Activated naive CD4-positive, alpha-beta T cell treated with Interleukin-2 at 50 U/mL for 16 hours (primary cell): ENCODE measurements at regions not wholly inside any gene's neighbourhood (a gene's known extent, or its start where the extent isn't known, plus 50 kb on each side); places are given as distances from the start of the nearest gene placed in this dataset.

Experiments used
- DNase-seq: peaks from one replicate; pipeline ENCODE4 v3.0.0-alpha.2; 2020

DNA sequence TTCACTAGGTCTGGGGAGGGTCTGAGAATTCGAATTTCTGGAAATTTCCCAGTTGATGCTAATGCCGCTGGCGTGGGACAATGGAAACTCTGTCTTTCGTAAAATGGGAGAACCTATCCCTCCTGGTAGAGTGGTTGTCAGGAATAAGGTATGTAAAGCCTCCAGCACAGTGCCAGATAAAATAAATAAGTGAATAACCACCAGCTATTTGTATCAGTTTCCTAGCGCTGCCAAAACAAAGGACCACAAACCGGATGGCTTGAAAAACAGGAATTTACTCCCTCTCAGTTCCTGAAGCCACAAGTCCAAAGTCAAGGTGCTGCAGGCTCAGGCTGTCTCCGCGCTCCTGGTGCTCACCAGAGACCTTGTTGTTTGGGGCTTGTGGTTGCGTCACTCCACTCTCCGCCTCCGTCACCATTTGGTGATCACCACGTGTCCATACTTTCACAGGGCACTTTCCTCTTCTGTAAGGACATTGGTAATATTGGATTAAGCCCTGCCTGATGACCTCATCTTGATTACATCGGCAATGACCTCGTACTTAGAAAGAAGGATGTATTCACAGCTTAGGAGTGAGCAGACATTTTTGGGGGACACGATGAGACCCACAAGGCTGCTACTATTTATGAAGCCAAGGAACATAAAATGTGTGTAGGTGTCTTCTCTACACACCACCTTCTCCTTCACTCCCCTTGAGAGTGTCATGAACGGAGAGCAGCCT, 428.5 kb downstream of the IRS2 start:
- no peak for DNase-seq

DNA sequence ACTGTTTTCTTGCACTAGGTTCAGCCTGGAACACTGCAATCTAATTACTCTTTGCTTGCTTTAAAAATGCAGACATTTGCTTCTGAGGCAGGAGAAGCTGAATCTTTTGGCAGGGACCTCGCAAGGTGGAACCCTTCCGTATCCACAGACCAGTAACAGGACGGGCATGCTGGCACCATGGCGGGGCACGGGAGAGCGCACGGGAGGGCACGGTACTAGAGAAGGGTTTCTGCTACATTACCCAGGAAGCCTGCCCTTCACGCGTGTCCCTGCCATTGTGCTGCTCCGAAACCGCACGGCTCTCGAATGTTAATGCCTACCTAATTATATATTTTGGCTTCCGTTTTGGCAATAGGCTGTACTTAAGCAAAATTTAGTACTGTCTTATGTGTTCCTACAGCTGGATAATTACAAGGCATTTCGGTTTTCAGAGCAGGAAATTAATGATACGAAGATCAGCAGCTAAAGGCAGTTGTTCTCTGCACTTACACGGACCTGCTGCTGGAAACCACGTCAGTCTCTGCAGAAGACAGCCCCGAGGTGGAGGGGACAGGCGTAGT, 430.4 kb downstream of the IRS2 start:
- no peak for DNase-seq

DNA sequence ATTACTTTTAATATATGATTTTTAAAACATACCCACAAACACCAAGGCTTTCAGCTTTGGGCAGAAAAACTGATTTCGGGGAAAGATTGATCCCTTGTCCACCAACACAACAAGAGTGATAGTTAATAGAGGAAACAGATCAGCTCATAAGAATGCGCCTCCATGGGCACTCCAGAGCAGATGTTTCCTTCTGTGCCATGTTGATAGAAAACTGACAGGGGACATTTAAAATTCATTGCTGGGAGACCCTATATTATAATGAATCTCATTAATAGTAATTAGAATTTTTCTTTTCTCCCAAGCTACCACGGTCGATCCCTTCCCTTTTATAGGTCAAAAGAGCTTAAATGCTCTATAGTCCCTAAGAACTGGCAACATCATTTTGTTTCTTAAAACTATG, 431.2 kb downstream of the IRS2 start:
- no peak for DNase-seq

DNA sequence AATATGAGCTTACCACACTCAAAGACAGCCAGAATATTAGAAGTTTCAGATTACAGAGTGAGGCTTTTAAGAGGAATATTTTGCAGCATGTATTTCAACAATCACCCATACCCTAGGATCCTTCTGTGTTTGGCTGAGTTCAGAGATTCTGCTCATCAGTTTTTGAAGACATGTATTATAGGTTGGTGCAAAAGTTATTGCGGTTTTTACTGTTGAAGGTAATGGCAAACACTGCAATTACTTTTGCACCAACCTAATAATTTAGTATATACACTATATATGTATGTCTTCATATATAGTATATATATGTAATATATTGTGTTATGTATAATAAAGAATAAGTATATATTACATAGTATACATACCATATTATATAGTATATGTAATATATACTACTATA, 435.1 kb downstream of the IRS2 start:
- no peak for DNase-seq

DNA sequence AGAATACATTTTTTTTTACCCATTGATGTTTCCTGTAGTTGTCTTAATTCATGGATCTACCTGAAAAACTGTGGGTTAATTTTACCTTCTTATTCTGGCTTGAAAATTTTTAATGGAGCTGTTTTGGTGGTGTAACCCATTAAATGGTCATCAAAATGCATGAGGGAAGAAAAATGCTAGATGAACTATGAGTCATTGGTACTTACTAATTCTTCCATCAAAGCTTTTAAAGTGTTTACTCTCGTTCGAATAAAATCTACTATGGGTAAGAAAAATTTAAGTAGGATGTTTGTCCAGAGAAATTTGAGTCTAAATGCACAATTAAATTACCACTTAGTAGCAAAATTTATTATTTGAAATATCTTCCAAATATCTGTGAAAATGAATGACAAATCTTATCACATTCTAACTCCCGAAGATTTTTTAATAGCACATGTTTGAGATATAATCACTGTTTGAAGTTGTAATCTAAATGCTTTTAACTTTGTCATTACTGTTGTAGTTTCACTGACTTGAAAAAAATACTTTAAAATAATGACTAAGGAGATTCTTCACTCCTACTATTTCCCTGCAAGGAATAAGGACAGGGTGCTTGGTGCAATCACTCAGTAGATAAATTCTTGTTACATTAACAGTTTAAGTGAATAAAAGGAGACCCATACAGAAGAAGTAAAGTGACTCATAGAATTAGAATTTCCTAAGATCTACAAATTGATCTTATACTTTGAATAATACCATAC, 437.7 kb downstream of the IRS2 start:
- no peak for DNase-seq

DNA sequence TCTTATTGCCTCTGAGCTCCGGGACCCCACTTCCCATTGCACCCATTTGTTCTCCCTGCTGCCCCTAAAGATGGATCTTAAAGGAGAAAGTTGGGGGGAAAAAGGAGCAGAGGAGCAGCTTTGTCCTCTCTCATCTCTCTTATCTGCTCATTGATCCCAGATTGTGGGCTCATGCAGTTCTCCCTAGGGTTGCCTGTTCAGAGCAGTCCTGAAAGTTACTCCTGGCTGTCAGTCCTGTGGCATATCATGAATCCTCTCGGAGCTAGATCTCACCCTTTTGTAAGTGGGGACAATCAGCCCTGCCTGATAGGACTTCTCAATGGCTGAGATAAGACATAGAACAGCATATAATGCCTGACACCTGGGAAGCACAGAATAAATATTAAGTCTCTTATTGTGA, 440.3 kb downstream of the IRS2 start:
- no peak for DNase-seq

DNA sequence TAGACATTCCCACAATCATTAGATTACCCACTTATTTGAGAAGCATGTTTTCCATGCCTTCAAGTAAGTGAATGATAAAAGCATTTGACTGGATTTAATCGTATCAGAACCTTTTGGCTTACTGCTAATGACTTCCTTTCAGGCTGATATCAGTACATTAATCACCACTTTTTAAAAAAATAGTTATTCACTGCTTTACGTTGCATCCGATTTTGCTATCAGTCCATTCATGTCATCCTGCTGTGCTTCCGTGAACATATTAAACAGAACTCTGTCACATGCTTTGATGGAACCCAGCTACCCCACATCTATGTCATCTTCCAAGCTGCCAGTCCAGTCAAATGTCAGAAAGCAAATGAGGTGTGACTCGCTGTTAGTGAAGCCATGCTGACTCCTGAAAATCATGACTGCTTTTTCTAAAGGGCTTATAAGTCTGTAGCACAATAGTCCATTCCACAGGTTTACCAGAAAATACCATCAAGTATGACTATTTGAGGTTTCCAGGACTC, 440.9 kb downstream of the IRS2 start:
- no peak for DNase-seq

DNA sequence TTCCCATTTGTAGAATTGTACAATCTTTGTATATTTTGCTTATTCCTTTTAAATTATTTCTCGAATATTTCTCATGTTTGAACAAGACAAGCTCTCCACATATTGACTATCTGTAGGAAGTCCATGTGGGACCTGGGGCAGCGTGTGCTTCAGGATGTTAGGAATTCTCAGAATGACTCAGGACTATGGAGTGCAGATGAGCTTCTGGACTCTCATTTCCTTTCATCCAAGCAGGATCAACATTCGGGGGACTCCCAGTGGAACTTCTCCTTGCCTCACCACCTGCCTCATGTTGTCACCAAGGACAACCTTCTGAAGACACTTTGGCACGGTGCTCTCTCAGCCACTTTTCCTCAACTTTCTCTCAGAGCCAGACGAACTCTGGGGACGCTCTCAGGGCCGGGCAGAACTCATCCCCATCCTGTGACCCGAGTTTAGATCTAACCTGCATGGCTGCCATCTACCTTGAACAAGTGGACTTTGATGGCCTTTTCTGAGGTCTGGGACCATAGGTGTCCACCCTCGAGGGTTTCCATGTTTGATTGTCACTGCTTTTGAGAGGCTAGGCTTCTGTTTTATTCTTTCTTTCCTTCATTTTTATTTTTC, 441.7 kb downstream of the IRS2 start:
- DNase-seq, result no peak

DNA sequence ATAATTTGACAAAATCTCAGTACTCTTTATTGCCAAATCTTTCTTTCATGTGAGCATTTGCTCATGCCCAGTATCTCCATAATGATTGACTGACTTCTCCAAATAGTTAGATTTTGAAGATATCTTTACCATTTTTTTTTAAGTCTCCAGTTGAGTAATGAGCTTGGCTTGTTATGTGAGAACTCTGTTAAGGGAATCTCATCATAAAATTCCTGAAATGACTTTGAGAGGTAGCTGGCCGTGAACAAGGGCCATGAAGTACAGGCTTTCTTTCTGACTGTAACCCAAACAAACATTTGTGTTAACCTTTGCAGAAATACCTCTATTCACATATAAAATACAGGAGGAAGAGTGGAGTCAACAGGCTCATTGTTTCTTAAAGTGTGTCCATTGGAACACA, 449.7 kb downstream of the IRS2 start:
- DNase-seq, result no peak

DNA sequence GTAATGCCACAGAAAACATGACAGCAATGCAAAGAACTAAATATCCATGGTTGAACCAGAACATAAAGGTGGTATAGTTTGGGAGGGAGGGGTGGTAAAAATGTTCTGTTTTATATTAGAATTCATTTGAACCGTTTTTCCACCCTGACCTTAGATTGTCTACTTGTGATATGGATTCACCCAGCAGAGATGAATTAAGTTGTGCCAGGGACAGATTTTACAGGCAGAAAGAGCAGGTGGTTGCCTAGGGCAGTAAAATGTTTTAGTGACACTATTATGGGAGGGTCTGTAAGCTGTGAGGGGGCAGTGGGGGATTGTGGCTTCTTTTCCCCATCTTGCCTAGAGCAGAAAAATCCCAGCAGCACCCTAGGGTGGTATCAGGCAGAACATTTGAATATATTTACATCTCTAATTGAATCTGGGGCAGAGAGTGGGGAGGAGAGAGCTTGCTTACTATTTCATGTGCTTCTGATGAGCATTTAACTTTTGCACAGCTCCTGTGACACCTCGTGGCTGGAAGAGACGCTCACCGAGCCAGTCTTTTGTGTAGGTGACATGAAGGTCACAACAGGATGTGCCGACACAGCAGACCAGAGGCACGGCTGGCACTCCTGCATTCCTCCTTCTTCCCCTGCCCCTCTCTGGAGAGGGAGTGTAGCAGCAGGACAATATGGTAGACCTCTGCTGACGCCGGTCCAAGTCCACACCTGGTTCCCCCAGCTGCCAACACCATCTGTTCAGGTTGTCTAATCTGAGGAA, 452.3 kb downstream of the IRS2 start:
- DNase-seq, result no peak

DNA sequence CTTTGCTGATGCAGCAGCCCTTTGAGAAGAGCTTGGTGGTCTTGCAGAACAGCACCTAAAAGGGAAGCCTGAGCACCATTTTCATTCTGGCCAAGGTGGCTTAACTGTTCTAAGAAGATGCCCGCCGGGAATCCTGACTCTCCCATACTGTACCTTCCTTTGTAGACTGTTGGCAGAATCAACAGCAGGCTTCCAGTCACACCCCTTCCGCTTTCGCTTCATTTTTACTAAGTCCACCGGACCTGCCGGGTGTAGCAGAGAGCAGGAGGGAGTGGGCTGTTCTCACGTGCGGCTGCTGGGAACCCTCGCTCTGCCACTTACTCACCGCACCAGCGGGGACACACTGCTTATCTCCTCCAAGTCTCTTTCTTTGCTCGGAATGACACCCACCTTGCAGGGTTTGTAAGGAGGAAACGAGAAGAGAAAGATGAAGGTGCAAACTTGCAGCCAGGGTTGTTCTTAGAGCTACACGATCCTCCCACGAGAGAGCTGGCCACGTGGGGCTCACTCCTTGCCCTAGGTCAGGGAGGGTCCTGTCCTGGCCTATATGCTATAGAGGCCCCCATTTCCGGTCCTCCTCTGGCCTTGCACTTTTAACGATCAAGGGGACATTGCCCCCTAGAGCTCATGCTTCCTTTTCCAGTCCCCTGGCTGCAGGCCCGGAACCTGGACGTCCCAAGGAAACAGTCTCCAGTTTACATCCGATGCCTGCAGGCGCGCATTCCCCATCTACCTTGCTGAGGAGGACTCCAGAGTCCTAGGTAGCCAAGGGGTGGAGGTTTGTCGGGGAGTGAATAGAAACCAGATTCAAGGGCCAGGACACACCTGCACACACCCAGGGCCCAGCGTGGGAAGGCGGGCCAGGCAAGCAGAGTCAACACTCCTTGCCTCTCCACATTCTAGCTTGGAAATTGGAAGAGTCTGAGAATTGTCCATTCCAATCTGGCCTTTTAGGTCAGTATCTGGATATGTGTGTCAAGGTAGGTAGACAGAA, 453.6 kb downstream of the IRS2 start:
- no peak for DNase-seq

DNA sequence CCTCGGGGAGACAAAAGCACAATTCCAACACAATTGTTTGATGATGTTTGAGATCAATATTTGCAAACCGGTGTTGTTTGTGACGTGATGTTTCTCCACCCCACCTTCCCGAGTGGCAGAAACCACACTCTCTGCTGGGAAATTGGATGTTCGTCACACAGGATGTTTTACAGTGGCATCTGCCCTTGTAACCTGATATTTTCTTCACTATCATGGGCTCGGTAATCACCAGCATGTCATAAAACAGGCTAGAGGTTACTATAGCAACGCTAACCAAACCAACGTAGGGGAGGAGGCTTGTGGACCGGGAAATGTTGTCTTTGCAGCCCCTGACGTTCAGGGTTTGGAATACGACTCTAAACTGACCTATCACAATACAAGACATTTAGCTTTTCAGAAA, 454.5 kb downstream of the IRS2 start:
- DNase-seq, result no peak

DNA sequence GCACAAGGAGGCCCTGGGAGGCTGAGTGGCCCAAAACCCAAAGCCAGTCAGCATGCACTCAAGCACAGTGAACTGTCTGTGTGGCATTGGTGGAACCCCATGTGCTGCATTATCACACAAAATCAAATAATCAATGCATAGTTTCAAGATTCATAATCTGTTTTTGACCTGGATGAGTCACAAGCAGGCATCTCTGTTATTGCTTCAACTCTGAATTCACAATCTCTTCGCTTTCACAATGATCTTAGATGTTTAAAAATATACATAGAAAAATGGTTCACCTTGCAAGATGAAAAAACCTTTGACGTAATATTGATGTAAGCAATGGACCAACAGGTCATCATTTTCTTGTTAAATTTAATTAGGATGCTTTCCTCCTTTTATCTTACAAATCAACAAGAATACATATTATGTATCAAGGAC, 455.4 kb downstream of the IRS2 start:
- DNase-seq, result no peak

DNA sequence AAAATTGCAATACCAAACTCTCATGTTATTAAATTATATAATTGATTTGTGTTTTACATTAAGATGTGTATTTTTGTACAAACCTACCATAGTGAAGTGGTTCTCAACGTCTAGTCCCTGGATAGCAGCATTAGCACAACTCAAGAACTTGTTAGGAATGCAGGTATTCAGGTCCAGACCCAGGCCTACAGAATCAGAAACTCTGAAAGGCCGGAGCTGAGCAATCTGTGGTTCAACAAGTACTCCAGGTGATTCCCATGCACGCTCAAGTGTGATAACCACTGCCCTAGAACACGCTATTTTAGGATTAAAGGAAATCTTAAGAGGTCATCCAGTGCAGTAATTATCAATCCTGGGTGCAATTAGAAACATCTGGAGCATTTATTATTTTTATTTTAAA, 456.3 kb downstream of the IRS2 start:
- DNase-seq, result no peak

DNA sequence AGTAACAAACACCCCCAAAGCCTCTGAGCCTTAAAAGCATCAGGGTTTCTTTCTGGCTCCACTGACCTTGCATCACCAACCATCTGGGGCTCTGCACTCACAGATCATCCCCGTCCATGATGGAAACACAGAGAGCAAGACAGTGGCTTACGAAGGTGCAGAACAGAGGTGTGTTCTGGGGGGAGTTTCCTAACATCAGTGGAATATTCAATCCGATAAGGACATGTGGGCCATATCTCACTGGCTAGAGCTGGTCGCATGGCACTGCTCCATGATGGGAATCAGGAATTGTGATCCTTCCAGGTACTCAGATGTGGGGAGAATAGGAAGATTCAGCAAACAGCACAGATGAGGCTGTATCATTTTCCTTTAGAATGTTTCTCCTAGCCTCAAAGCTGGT, 457.2 kb downstream of the IRS2 start:
- no peak for DNase-seq

DNA sequence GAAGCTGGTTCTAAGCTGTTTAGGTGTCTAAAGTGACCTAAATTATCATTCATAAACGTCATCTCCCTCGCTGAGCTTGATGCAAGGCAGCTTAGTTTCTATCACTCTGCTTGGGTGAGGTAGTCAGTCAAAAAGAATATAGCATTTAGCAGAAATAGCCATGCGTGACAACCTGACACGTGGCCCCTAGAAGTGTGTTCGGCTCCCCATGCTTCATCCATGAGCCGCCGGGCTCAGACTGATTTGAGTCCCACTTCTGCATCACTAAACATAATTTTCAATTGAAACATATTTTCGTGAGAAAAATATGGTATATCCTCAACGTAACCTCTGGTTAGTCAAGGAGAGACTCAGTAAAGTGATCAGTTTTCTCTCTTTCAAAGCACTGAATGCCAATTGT, 459.8 kb downstream of the IRS2 start:
- DNase-seq, result no peak

DNA sequence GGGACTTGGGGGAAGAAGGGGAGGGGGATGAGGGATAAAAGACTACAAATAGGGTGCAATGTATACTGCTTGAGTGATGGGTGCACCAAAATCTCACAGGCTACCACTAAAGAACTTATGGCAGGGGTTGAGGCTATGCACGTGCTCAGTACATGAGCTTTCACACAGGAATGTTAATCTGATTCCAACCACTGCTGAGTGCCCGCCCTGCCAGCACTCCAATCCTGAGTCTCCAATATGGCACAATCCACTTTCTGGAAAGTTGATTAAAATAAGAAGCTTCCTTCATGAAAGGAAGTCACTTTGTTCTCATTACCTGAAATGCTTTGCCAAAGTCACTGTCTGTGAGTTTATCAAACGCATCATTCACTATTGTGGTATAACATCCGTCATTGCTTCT, 463.0 kb downstream of the IRS2 start:
- no peak for DNase-seq

DNA sequence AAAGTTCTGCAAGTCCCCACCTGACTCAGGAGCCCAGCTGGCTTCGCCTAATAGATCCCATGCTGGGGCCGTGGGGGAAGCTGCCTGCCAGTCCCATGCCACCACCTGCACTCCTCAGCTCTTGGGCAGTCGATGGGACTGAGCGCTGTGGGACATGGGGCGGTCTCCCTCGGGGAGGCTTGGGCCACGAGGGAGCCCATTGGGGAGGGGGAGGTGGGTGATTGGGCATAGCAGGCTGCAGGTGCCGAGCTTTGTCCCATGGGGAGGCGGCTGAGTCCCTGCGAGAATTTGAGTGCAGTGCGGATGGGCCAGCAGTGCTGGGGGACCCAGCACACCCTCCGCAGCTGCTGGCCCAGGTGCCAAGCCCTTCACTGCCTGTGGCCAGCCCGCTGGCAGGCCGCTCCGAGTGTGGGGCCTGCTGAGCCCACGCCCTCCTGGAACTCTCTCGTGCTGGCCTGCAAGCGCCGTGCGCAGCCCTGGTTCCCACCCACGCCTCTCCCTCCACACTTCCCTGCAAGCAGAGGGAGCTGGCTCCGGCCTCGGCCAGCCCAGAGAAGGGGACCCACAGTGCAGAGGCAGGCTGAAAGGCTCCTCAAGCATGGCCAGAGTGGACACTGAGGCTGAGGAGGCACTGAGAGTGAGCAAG, 467.3 kb downstream of the IRS2 start:
- DNase-seq, result no peak

DNA sequence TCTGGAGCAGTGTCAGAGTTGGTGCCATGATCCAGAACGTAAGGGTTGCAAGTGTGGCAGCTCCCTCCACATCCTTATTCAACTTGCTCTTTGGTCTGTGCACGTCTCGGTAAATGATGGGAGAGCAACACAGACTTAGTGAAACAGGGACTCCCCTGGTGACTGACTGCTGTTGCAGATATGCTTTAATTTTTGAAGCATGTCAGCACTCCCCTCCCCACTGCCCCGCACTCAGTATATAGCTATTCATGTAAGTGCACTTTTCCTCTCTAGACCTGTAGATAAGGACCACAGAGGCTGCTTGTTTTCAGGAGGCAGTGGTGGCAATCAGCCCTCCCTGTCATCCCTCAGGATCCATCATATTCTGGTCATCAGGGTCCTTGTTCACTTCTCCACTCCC, 470.9 kb downstream of the IRS2 start:
- no peak for DNase-seq

DNA sequence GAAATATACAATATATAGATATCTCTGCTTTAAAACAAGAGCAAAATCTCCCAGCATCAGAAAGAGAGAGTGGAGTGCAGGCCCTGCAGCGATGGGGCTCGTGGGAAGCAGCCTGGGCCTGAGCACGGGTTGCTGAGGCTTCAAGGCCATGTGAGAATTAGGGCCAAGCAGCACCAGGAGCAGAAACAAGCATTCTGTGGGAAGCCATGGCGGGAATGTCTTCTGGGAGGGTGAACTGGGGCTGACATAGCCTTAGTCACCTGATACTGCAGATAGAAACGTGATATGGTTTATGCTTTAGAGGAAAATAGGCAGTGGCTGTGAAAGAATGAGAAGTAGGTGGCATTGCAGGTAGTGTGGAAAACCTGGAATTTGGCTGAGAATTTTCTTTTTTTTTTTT, 472.3 kb downstream of the IRS2 start:
- DNase-seq, result no peak

DNA sequence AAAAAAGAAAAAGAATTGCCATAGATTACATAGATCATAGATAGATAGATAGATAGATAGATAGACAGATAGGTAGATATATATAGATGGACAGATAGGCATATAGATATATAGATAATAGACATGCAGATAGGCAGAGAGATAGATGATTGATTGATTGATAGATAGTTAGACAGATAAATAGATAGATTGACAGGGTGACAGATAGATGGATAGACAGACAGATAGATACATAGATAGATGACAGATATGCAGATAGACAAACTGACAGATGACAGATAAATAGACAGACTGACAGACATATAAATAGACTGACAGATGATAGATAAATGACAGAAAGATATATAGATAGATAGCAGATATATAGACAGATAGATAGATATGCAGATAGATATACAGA, 474.0 kb downstream of the IRS2 start:
- DNase-seq, result no peak
